Heart left ventricle (tissue), 16 donors: ENCODE measurements at regions not wholly inside any gene's neighbourhood (a gene's known extent, or its start where the extent isn't known, plus 50 kb on each side); places are given as distances from the start of the nearest gene placed in this dataset.
"Not testable (repeated sequence)": the region's sequence is repeated elsewhere in the genome, so short reads cannot be mapped to it uniquely, and the experiment has no call there.

Experiments used
- ATAC-seq, 4 donors: fragments of 200-7000 bp; cut with Tn5 transposase; one replicate each; pipeline ENCODE4 v1.9.1; 2020 to 2022; ENCODE audit warnings: moderate library complexity in 4 of 4, mild to moderate bottlenecking in 3 of 4, moderate number of reproducible peaks in 1 of 4
- DNase-seq, 5 donors: peaks; one replicate each; pipeline ENCODE4 v3.0.0-alpha.2; 2020
- H3K27ac ChIP-seq, 12 donors: fragments of 200-600 bp; sonication (generic) in 4 of 12; one replicate each; pipeline versions ENCODE4 v1.5.0 to v1.8.0; 2016 to 2022; ENCODE audit warnings: mild to moderate bottlenecking in 2 of 12
- H3K27me3 ChIP-seq, 9 donors: fragments of 200-600 bp; sonication (generic) in 2 of 9; one replicate each; pipeline versions ENCODE4 v1.5.1 to v1.8.0; 2016 to 2022; ENCODE audit warnings: mild to moderate bottlenecking in 3 of 9
- H3K36me3 ChIP-seq, 9 donors: fragments of 200-600 bp; sonication (generic) in 2 of 9; one replicate each; pipeline versions ENCODE4 v1.5.0 to v1.8.0; 2018 to 2022; ENCODE audit warnings: mild to moderate bottlenecking in 2 of 9
- H3K4me1 ChIP-seq, 12 donors: fragments of 200-600 bp; sonication (generic) in 4 of 12; one replicate each; pipeline versions ENCODE4 v1.5.0 to v1.8.0; 2016 to 2022; ENCODE audit warnings: mild to moderate bottlenecking in 3 of 12
- H3K4me3 ChIP-seq, 12 donors: fragments of 200-600 bp; sonication (generic) in 4 of 12; one replicate each; pipeline versions ENCODE4 v1.5.0 to v1.8.0; 2017 to 2022; ENCODE audit warnings: mild to moderate bottlenecking in 9 of 12, moderate library complexity in 4 of 12
- H3K9me3 ChIP-seq, 12 donors: fragments of 200-600 bp; sonication (generic) in 4 of 12; one replicate each; pipeline versions ENCODE4 v1.5.0 to v1.8.0; 2016 to 2022; ENCODE audit warnings: mild to moderate bottlenecking in 1 of 12
- POLR2A ChIP-seq, 2 donors: fragments of 450-650 bp; IDR thresholded peaks; one replicate each; pipeline ENCODE4 v1.6.1; 2017; ENCODE audit warnings: antibody characterized with exemption in 2 of 2, mild to moderate bottlenecking in 2 of 2, moderate library complexity in 2 of 2
- WGBS, 4 donors: extraction: QIAGEN DNeasy Blood & Tissue Kit in 2 of 4; methylation state at CpG; one replicate each; pipeline versions ENCODE4 v1.1.5 to v1.1.7; 2013 to 2018; 5-methylcytosine and 5-hydroxymethylcytosine counted together
- intact Hi-C, 10 donors: fragments of 100-400 bp; cut with DNase I; formaldehyde crosslinking; loops; one replicate each; pipeline versions ENCODE4 v1.11.1 to v1.14.2; 2022
- TF ChIP-seq, protein P1 (sequence below), 12 donors: fragments of 200-600 bp; sonication (generic) in 4 of 12; IDR thresholded peaks; one replicate each; pipeline versions ENCODE4 v1.5.0 to v1.8.0; 2018 to 2022; ENCODE audit warnings: antibody characterized with exemption in 12 of 12, mild to moderate bottlenecking in 5 of 12
- donor health status: ischemic (EF 13 %, LVEDD 7.1; RV severe dilation, severe dysfunction).
- donor health status: healthy with polysubstance abuse.
- donor health status: DM: no; HTN: yes; CAD: no.
- donor health status: DM: no; HTN: no; CAD: no.
- donor health status: ischemic (EF 25% LVEDD 6.9; RV normal size, moderate dysfunction).
- donor health status: ischemic (EF 25% LVEDD 5.7; RV mildly dilated, moderate dysfunction).
- donor health status: healthy.
- donor health status: DM: yes; HTN: yes; CAD: no.
- donor health status: ischemic (EF 35%, LVEDD 5.7; RV mildly dilated, moderate dysfunction).
- donor health status: nonischemic (EF 11% LVEDD 7.7; RV severe dilation, severe dysfunction).
- donor health status: DM: yes; HTN: yes; CAD: no.
- donor health status: PGD.
- donor health status: ischemic (EF 29% LVEDD 5.4; RV normal size, mild dysfunction).
- donor health status: nonischemic (EF 23%, LVEDD 6.1; RV moderate dilation, normal function).

DNA sequence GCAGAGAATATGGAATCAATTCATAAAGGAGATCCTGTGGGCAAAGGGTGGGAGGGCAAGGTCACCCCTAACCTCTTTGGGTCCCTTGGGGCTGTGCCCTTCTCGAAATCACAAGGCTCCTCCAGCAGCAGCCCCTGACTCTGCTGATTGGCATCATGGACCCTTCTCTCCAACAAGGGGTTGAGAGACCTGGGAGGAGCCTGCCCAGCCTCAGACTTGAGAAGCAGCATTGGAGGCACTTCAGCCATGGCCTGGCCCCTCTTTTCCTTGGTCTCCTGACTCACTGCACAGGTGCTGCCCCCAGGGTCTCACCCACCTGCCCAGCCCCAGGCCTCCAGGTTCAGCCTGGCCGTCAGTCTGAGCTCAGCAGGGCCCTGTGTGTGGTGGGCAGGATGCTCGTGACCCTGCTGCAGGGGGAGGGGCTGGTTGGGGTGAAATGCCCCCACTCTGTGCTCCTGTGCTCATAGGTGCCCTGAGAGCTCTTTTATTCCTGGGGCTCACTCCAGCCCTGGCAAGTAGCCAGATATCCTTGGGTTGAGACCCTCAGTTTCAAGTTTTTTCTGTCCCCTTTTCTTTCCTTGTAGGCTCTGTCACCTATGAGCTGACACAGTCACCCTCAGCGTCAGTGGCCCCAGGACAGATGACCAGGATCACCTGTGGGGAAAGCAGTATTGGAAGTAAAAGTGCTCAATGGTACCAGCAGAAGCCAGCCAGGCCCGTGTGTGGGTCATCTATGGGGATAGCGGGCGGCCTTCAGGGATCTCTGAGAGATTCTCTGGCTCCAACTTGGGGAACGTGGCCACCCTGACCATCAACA, 110.8 kb downstream of the GGTLC2 start:
- ATAC-seq, result no peak
- intact Hi-C loops, result loop anchor here in 2 of 10 donors (5.0 to 10.0 kb wide), 2 partner anchors 130 to 293 kb away; partner anchors contain the start of gene IGLL5 (in 1 of the 2)
- TF ChIP-seq, protein P1, sequence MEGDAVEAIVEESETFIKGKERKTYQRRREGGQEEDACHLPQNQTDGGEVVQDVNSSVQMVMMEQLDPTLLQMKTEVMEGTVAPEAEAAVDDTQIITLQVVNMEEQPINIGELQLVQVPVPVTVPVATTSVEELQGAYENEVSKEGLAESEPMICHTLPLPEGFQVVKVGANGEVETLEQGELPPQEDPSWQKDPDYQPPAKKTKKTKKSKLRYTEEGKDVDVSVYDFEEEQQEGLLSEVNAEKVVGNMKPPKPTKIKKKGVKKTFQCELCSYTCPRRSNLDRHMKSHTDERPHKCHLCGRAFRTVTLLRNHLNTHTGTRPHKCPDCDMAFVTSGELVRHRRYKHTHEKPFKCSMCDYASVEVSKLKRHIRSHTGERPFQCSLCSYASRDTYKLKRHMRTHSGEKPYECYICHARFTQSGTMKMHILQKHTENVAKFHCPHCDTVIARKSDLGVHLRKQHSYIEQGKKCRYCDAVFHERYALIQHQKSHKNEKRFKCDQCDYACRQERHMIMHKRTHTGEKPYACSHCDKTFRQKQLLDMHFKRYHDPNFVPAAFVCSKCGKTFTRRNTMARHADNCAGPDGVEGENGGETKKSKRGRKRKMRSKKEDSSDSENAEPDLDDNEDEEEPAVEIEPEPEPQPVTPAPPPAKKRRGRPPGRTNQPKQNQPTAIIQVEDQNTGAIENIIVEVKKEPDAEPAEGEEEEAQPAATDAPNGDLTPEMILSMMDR (IDR thresholded peaks at IDR 0.05), result no peak
- TF ChIP-seq POLR2A (IDR thresholded peaks at IDR 0.05), result no peak

DNA sequence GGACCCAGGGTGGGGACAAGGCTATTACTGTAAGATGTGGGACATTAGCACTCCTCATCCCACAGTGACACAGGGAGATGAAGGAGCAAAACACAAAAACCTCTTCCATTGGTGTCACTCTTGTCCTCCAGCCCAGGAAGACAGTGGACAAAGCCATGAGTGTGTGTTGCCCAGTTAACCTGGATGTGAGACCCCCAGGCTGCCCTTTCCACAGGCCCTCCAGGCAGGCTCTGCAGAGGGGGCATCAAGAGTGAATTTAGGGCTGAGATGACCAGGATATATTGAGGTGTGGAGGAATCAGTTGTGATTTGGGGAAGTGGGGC, 111.3 kb downstream of the GGTLC2 start:
- ATAC-seq, result no peak
- DNase-seq, result no peak
- Histone ChIP-seq H3K27me3 (peaks cover 0 to 28% (median 0%) of the 10 kb centered on the region in 9 donors), H3K4me1 (peaks cover 0 to 21% (median 0%) of the 10 kb centered on the region in 12 donors), H3K27ac (peak overlapping the region in 1 of 12 donors; percentile 40), H3K9me3 (no peaks in the 10 kb centered on the region), H3K4me3 (no peak overlapping the region), H3K36me3 (no peaks in the 10 kb centered on the region)
- TF ChIP-seq, protein P1 (IDR thresholded peaks at IDR 0.05), result no peak
- intact Hi-C loops, result loop anchor here in 1 of 10 donors (10.0 kb wide), 1 partner anchor 129 kb away; the partner anchor contains the start of gene IGLL5

More for the DNA sequence above, 110.8 kb downstream of the GGTLC2 start:
- peak overlapping the region in 1 of 12 donors; percentile 40 for H3K27ac ChIP-seq
- H3K4me1 ChIP-seq, result peaks cover 0 to 21% (median 0%) of the 10 kb centered on the region in 12 donors
- no peak for DNase-seq
- 78 to 82% (median 80%) methylated on average over 6 to 8 of the region's 8 CpGs for WGBS, 4 donors
- peaks cover 0 to 28% (median 0%) of the 10 kb centered on the region in 9 donors for H3K27me3 ChIP-seq
- no peaks in the 10 kb centered on the region for H3K9me3 ChIP-seq
- no peaks in the 10 kb centered on the region for H3K36me3 ChIP-seq
- no peak overlapping the region for H3K4me3 ChIP-seq

DNA sequence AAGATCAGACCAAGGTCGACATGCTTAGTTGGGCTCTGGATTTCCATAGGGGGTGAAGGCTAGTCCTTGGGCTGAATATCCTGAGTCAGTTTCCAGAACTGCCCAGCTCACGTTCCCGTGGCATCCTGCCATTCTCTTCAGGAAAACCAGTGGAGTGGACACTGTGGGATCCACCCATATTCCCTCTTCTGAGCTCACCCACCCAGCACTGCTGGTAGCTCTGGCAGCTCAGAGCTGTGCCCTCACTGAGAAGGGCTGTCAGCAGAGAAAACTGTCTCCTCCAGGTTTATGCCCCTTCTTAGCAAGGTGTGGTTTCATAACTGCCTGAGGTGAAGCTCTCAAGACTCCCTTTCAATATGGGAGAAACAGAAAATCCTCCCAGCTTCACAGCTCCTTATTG, 111.7 kb downstream of the GGTLC2 start:
- Histone ChIP-seq H3K36me3 (no peaks in the 10 kb centered on the region), H3K27ac (peak overlapping the region in 1 of 12 donors; percentile 40), H3K9me3 (no peaks in the 10 kb centered on the region), H3K4me1 (peaks cover 0 to 21% (median 0%) of the 10 kb centered on the region in 12 donors), H3K27me3 (peaks cover 0 to 28% (median 0%) of the 10 kb centered on the region in 9 donors), H3K4me3 (no peak overlapping the region)
- no peak for DNase-seq
- TF ChIP-seq, protein P1 (IDR thresholded peaks at IDR 0.05), result no peak
- no peak for TF ChIP-seq POLR2A (IDR thresholded peaks at IDR 0.05)
- intact Hi-C loops, result loop anchor here in 1 of 10 donors (10.0 kb wide), 1 partner anchor 129 kb away; the partner anchor contains the start of gene IGLL5
- ATAC-seq, result no peak
- 57 to 76% (median 60%) methylated on average over 3 of the region's 3 CpGs for WGBS, 4 donors

DNA sequence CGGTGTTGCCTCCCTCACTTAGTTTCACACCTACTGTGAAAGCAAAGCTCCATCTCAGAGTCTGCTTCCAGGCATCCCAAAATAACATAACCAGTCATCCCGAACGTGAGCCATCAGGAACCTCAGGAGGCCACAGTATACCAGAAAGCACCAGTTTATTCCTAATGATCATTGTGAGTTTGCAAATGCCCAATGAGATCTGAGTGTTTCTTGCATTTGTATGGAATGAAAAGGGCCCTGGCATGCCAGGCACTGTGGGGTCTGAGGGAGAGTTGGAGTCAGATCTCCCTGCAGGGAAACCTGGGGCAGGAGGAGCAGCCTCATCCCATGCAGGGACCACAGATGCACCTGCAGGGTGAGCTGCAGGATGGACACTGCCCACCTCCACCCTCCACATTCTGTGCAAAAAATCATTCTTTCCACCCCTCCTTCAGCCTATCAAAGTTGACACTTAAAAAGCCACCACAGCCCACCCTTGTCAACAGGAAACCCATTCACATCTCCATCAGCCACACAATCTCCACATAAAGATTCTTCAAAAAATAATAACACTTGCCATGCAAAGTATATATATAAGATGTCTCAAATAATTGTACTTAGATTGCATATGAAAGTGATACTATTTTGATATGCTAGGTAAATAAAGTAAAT, 112.3 kb downstream of the GGTLC2 start:
- intact Hi-C loops, result loop anchor here in 1 of 10 donors (10.0 kb wide), 1 partner anchor 128 kb away; the partner anchor contains the start of gene IGLL5
- peaks cover 0 to 21% (median 0%) of the 10 kb centered on the region in 12 donors for H3K4me1 ChIP-seq
- not testable (repeated sequence) for H3K36me3 ChIP-seq, H3K9me3 ChIP-seq, H3K4me3 ChIP-seq, ATAC-seq, DNase-seq
- WGBS, 4 donors, result 68 to 92% (median 82%) methylated on average over 3 of the region's 3 CpGs
- H3K27me3 ChIP-seq, result peaks cover 0 to 28% (median 0%) of the 10 kb centered on the region in 9 donors
- peak overlapping the region in 1 of 12 donors; percentile 40 for H3K27ac ChIP-seq

DNA sequence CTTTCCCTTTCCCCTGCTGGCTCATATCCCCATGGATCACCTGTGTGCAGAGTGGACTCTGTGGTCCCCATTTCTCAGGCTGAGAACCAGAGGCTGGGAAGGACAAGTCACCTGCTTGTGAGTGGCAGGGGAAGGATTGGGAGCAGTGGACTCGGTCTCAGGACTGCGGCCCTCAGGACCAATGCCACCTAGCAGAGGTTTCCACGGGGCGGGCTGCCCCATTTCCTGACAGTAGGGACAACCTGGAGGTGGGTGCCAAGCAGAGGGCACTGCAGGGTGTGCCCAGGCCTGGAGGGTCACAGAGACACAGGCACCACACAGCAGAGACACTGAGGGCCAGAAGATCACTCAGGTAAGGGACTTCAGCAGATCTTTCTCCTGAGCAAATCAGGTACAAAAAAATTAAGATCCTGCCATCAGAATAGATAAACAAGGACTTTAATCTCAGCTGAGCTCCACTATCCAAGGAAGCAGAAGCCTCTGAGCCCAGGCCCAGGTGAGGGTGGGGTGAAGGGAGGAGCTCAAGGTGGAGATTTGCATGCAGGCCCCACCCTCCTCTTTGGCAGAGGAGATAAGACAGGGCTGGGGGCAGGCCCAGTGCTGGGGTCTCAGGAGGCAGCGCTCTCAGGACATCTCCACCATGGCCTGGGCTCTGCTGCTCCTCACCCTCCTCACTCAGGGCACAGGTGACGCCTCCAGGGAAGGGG, 113.8 kb downstream of the GGTLC2 start:
- 44 to 84% (median 70%) methylated on average over 4 to 6 of the region's 6 CpGs for WGBS, 4 donors
- peaks cover 0 to 11% (median 0%) of the 10 kb centered on the region in 12 donors for H3K4me1 ChIP-seq
- DNase-seq, H3K4me3 ChIP-seq, H3K36me3 ChIP-seq, H3K9me3 ChIP-seq, ATAC-seq: not testable (repeated sequence)
- H3K27me3 ChIP-seq, result peaks cover 0 to 22% (median 0%) of the 10 kb centered on the region in 9 donors
- peak overlapping the region in 1 of 12 donors; percentile 64 for H3K27ac ChIP-seq
- intact Hi-C loops, result loop anchor here in 1 of 10 donors (10.0 kb wide), 1 partner anchor 127 kb away; the partner anchor contains the start of gene IGLL5
